GM06990 (cell line): ENCODE measurements at regions not wholly inside any gene's neighbourhood (a gene's known extent, or its start where the extent isn't known, plus 50 kb on each side); places are given as distances from the start of the nearest gene placed in this dataset.
"Not testable (repeated sequence)": the region's sequence is repeated elsewhere in the genome, so short reads cannot be mapped to it uniquely, and the experiment has no call there.

ENCODE experiments used
- DNase-seq: peaks from one replicate; pipeline ENCODE4 v3.0.0-alpha.2; 2011; ENCODE audit not compliant: insufficient read length; ENCODE audit errors: extremely low read depth
- H3K27me3 ChIP-seq: replicated peaks from 2 replicates; pipeline ENCODE4 v1.6.0; 2011; ENCODE audit warnings: low read length; ENCODE audit not compliant: control insufficient read depth, insufficient read depth
- H3K36me3 ChIP-seq: 2 replicates; pipeline ENCODE4 v1.5.1; 2011; ENCODE audit warnings: low read length; ENCODE audit not compliant: control insufficient read depth, insufficient read depth
- H3K4me3 ChIP-seq: replicated peaks from 2 replicates; pipeline ENCODE4 v1.5.1; 2011; ENCODE audit warnings: low read depth, mild to moderate bottlenecking, control low read depth, low read length
- TF ChIP-seq, protein P1 (sequence below): IDR thresholded peaks from 2 replicates; pipeline ENCODE4 v1.5.1; 2011; ENCODE audit warnings: low read length, control low read depth, mild to moderate bottlenecking, inconsistent platforms; ENCODE audit not compliant: insufficient read depth, poor library complexity, severe bottlenecking

DNA sequence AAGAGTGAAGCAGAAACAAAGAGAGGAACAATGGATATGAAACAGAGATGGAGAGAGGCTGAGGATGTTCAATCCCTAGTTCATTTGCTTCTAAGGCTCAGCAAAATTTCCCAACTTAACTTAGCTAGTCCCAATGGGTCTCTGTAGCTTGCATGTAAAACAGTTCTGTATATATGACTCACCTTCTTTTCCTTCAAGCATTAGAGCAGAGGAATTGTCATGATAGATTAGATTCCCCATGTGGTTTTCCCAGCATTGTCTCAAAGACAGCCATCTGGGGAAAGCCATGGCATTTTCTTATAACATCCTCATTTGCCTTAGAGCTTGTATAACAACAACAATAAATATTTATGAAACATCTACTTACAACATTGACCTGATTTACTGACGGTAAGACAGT is 93.9 kb upstream of the GATB start:
- H3K36me3 ChIP-seq: no peaks in the 10 kb centered on the region
- DNase-seq: no peak
- H3K27me3 ChIP-seq: no peaks in the 10 kb centered on the region; the same call in 1 of the 2 replicates
- TF ChIP-seq, protein P1, sequence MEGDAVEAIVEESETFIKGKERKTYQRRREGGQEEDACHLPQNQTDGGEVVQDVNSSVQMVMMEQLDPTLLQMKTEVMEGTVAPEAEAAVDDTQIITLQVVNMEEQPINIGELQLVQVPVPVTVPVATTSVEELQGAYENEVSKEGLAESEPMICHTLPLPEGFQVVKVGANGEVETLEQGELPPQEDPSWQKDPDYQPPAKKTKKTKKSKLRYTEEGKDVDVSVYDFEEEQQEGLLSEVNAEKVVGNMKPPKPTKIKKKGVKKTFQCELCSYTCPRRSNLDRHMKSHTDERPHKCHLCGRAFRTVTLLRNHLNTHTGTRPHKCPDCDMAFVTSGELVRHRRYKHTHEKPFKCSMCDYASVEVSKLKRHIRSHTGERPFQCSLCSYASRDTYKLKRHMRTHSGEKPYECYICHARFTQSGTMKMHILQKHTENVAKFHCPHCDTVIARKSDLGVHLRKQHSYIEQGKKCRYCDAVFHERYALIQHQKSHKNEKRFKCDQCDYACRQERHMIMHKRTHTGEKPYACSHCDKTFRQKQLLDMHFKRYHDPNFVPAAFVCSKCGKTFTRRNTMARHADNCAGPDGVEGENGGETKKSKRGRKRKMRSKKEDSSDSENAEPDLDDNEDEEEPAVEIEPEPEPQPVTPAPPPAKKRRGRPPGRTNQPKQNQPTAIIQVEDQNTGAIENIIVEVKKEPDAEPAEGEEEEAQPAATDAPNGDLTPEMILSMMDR: no peak
- no peak overlapping the region for H3K4me3 ChIP-seq

DNA sequence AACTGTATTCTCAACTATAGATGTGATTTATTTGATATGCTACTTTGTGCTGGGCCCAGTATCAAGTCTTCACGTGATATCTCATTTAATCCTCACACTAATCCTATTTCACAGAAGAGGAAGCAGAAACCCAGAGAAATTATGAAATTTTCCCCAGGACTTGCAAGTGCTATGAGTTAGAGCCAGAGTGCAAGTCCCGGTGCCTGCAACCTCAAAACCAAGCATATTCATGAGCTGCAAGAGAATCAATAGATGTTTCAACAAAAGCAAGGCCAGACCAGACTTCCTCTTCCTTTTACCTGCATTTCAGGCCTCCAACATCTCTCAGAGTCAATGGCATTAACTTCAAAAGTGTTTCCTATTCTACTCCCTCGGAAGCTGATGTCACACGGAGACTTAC is 92.2 kb upstream of the GATB start:
- Histone ChIP-seq H3K4me3 (no peak overlapping the region), H3K36me3 (no peaks in the 10 kb centered on the region), H3K27me3 (no peaks in the 10 kb centered on the region; the same call in 1 of the 2 replicates)
- TF ChIP-seq, protein P1: no peak
- DNase-seq: no peak

DNA sequence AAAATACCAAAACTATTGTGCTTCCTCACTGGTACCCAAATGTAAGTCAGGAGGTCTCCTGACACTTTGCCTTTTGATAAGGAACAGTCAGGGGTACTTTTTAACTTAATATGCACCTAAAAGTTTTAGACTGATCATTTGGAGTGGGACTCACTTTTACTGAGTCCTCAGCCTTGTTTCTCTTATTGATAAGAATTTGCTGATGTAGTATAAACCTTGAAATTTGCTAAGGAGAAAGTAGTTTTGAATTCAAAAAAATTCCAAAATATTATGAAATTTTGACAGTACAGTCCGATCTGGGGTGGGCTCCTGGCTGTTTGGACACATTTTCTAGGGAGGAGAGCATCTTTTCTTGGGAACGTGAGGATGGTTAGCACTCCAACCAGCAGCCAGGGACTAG is 91.4 kb upstream of the GATB start:
- TF ChIP-seq, protein P1: no peak

DNA sequence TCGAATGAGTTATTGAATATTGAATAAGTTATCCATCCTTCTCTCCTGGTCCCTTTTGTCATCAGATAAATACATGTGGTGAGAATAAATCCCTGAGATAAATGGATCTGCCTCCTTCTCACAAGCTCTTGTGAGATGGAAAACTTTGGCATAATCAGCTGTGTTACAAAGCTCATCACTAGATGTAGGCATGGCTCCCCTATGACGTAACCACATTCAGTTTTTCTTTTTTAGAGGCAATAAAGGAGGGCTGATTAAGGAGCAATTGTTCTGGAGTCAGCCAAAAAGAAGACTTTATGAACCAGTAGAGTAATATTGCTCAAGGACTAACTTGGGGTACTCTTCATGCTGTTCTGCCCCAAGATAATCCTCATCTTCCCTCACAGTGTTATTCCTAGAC is 90.5 kb upstream of the GATB start:
- Histone ChIP-seq H3K27me3 (no peaks in the 10 kb centered on the region; the same call in 1 of the 2 replicates), H3K36me3 (no peaks in the 10 kb centered on the region), H3K4me3 (no peak overlapping the region)
- TF ChIP-seq, protein P1: no peak
- no peak for DNase-seq

More for the DNA sequence above, 91.4 kb upstream of the GATB start:
- Histone ChIP-seq H3K36me3 (no peaks in the 10 kb centered on the region), H3K27me3 (no peaks in the 10 kb centered on the region; the same call in 1 of the 2 replicates), H3K4me3 (no peak overlapping the region)
- DNase-seq: no peak

DNA sequence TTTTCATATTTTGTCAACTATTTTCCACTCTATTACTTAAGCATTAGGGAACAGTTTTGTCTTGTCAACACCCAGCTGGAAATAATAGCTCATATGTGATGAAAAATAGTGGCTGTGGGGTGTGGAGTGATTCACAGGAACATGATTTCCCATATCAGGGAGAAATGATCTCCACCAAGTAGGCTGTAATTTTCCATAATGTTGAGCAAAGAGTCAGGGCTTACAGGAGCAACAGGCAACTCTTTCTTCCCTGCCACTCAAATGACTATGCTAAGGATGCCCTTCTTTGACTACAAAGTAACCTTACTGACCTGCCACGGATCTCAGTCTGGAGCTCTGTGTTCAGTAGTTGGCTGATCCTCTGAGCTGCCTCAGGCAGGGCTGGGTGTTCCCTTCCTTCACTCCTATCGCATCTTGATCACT is 90.0 kb upstream of the GATB start:
- H3K4me3 ChIP-seq: no peak overlapping the region
- no peaks in the 10 kb centered on the region; the same call in 1 of the 2 replicates for H3K27me3 ChIP-seq
- DNase-seq: no peak
- no peaks in the 10 kb centered on the region for H3K36me3 ChIP-seq
- TF ChIP-seq, protein P1: no peak

DNA sequence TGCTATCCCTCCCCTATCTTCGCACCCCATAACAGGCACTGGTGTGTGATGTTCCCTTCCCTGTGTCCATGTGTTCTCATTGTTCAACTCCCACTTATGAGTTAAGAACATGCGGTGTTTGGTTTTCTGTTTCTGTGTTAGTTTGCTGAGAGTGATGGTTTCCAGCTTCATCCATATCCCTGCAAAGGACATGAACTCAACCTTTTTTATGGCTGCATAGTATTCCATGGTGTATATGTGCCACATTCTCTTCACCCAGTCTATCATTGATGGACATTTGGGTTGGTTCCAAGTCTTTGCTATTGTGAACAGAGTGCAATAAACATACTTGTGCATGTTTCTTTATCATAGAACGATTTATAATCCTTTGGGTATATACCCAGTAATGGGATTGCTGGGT is 84.7 kb upstream of the GATB start:
- not testable (repeated sequence) for DNase-seq, H3K36me3 ChIP-seq, H3K4me3 ChIP-seq, H3K27me3 ChIP-seq
